Uterus (tissue), 2 donors: ENCODE measurements at regions not wholly inside any gene's neighbourhood (a gene's known extent, or its start where the extent isn't known, plus 50 kb on each side); places are given as distances from the start of the nearest gene placed in this dataset.

Source experiments
- POLR2A ChIP-seq, 2 donors: fragments of 450-650 bp; IDR thresholded peaks; one replicate each; pipeline ENCODE4 v1.6.1; 2016; ENCODE audit warnings: antibody characterized with exemption in 2 of 2, mild to moderate bottlenecking in 1 of 2, moderate library complexity in 1 of 2
- TF ChIP-seq, protein P1 (sequence below), 4 experiments: fragments of 200-600 bp in 2 of 4; fragments of 450-650 bp in 2 of 4; sonication (generic) in 2 of 4; IDR thresholded peaks; one replicate each; pipeline ENCODE4 v1.5.1; 2016 to 2019; ENCODE audit warnings: antibody characterized with exemption in 4 of 4, mild to moderate bottlenecking in 2 of 4, moderate library complexity in 1 of 4

DNA sequence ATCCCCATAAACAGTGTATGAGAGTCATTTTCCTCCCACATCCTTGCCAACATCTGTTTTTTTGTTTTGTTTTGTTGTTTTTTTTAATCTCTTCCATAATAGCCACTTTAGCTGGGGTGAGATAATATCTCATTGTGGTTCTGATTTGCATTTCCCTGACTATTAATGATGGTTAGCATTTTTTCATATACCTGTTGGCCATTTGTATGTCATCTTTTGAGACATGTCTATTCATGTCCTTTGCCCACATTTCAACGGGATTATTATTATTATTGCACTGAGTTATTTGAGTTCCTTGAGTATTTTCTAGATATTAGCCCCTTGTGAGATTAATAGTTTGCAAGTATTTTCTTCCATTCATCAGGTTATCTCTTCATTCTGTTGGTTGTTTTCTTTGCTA is 223.3 kb downstream of the LPIN1 start:
- TF ChIP-seq, protein P1, sequence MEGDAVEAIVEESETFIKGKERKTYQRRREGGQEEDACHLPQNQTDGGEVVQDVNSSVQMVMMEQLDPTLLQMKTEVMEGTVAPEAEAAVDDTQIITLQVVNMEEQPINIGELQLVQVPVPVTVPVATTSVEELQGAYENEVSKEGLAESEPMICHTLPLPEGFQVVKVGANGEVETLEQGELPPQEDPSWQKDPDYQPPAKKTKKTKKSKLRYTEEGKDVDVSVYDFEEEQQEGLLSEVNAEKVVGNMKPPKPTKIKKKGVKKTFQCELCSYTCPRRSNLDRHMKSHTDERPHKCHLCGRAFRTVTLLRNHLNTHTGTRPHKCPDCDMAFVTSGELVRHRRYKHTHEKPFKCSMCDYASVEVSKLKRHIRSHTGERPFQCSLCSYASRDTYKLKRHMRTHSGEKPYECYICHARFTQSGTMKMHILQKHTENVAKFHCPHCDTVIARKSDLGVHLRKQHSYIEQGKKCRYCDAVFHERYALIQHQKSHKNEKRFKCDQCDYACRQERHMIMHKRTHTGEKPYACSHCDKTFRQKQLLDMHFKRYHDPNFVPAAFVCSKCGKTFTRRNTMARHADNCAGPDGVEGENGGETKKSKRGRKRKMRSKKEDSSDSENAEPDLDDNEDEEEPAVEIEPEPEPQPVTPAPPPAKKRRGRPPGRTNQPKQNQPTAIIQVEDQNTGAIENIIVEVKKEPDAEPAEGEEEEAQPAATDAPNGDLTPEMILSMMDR (IDR thresholded peaks at IDR 0.05), result no peak
- TF ChIP-seq POLR2A (IDR thresholded peaks at IDR 0.05), result no peak
